ENCODE measurements at regions not wholly inside any gene's neighbourhood (a gene's known extent, or its start where the extent isn't known, plus 50 kb on each side); places are given as distances from the start of the nearest gene placed in this dataset.

DNA sequence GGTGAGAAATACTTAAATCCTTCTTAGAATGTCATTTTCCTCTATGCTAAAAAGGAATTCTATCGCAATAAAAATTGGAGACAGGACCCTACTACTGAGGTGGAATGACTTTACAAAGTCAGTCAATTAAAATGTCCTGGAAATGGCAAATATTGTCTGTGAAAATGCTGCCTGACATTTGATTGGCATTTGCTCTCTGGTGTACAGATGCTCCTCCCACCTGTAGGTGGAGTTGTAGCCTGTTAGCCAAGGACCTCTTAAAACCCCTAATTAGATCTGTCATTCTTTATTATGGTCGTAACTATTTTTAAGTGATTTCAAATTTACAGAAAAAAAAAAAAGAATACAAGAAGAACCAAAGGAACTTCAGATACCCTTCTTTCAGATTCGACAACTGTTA, 393.1 kb upstream of the KLHL29 start:
- intact Hi-C loops (cut with micrococcal nuclease): no loop called here
- TF ChIP-seq SP1 (IDR thresholded peaks at IDR 0.05; ENCODE audit: low read depth) (no peak), ZFX (IDR thresholded peaks at IDR 0.05) (no peak), EGR1 (IDR thresholded peaks at IDR 0.05; ENCODE audit: low read depth) (no peak), YY1 (IDR thresholded peaks at IDR 0.05; ENCODE audit: extremely low read depth, insufficient replicate concordance, low read depth, low read length) (no peak), JUND (IDR thresholded peaks at IDR 0.05) (no peak), FOSL1 (IDR thresholded peaks at IDR 0.05; ENCODE audit: low read depth) (no peak), RAD21 (IDR thresholded peaks at IDR 0.05; ENCODE audit: low read depth) (no peak)
- TF ChIP-seq, protein P1, sequence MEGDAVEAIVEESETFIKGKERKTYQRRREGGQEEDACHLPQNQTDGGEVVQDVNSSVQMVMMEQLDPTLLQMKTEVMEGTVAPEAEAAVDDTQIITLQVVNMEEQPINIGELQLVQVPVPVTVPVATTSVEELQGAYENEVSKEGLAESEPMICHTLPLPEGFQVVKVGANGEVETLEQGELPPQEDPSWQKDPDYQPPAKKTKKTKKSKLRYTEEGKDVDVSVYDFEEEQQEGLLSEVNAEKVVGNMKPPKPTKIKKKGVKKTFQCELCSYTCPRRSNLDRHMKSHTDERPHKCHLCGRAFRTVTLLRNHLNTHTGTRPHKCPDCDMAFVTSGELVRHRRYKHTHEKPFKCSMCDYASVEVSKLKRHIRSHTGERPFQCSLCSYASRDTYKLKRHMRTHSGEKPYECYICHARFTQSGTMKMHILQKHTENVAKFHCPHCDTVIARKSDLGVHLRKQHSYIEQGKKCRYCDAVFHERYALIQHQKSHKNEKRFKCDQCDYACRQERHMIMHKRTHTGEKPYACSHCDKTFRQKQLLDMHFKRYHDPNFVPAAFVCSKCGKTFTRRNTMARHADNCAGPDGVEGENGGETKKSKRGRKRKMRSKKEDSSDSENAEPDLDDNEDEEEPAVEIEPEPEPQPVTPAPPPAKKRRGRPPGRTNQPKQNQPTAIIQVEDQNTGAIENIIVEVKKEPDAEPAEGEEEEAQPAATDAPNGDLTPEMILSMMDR (IDR thresholded peaks at IDR 0.05 in 2 of 3, conservative IDR thresholded peaks at IDR 0.05 in 1 of 3; ENCODE audit: borderline replicate concordance in 1 of 3, insufficient read depth in 1 of 3, low read depth in 2 of 3, low read length in 2 of 3): no peak

DNA sequence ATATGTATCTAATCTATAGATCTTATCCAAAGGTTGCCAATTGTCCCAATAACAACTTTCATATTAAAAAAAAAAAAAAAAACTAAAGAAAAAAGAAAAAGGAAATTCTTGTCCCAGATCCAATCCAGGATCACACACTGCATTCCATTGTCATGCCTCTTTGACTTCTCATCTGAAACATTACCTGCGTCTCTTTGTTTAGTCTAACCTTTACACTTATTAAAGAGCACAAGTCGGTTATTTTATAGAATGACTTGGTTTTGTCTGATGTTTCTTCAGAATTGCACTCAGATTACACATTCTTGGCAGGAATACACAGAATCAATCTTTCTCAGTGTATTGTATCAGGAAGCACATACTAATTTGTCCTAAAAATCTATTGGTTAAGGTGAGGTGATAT, 392.5 kb upstream of the KLHL29 start:
- H3K9me2 ChIP-seq (ENCODE audit: insufficient read depth): no peaks in the 10 kb centered on the region
- no peaks in the 10 kb centered on the region for H3K27me3 ChIP-seq (ENCODE audit: insufficient read depth, low read length)
- no peak for ATAC-seq
- TF ChIP-seq POLR2AphosphoS5 (IDR thresholded peaks at IDR 0.05; ENCODE audit: low read depth, low read length): no peak
- TF ChIP-seq YY1 (IDR thresholded peaks at IDR 0.05; ENCODE audit: extremely low read depth, insufficient replicate concordance, low read depth, low read length): no peak
- no peak for TF ChIP-seq CEBPB (IDR thresholded peaks at IDR 0.05; ENCODE audit: low read depth)
- no peak for TF ChIP-seq FOSL1 (IDR thresholded peaks at IDR 0.05; ENCODE audit: low read depth)
- no peak for TF ChIP-seq SIN3A (IDR thresholded peaks at IDR 0.05; ENCODE audit: low read depth)
- TF ChIP-seq ZFX (IDR thresholded peaks at IDR 0.05): no peak
- no peak for TF ChIP-seq RAD21 (IDR thresholded peaks at IDR 0.05; ENCODE audit: low read depth)
- TF ChIP-seq, protein P2, sequence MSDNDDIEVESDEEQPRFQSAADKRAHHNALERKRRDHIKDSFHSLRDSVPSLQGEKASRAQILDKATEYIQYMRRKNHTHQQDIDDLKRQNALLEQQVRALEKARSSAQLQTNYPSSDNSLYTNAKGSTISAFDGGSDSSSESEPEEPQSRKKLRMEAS (IDR thresholded peaks at IDR 0.05): no peak
- no peak for TF ChIP-seq SRF (IDR thresholded peaks at IDR 0.05; ENCODE audit: low read depth)
- no peak for TF ChIP-seq EZH2 (IDR thresholded peaks at IDR 0.05)
- TF ChIP-seq EGR1 (IDR thresholded peaks at IDR 0.05; ENCODE audit: low read depth): no peak
- no peak for TF ChIP-seq CBX3 (IDR thresholded peaks at IDR 0.05; ENCODE audit: low read depth)
- TF ChIP-seq, protein P3, sequence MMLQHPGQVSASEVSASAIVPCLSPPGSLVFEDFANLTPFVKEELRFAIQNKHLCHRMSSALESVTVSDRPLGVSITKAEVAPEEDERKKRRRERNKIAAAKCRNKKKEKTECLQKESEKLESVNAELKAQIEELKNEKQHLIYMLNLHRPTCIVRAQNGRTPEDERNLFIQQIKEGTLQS (IDR thresholded peaks at IDR 0.05): no peak
- intact Hi-C loops (cut with micrococcal nuclease): no loop called here
- RAD21 ChIA-PET (ENCODE audit: low non-redundant PET in 1 of 2, low total read pairs in 2 of 2, uncharacterized antibody in 2 of 2, unreplicated experiment in 2 of 2): no interaction called here
- H3K27ac ChIP-seq (ENCODE audit: low read depth, low read length): no peak overlapping the region
- H3K9me3 ChIP-seq (ENCODE audit: control insufficient read depth in 1 of 2, insufficient read depth in 1 of 2, low read depth in 1 of 2, low read length in 2 of 2): no peaks in the 10 kb centered on the region
- CTCF ChIA-PET: no interaction called here
- no peak overlapping the region for H3K4me2 ChIP-seq (ENCODE audit: low read length)
- no peak for DNase-seq (ENCODE audit: low read depth, low spot score)
- BruUV-seq (replicated peaks): no TSS peak
- H3K9ac ChIP-seq (ENCODE audit: low read length): no peak overlapping the region
- no peak overlapping the region for H2AFZ ChIP-seq (ENCODE audit: low read depth, low read length, poor library complexity, severe bottlenecking)
- H3K36me3 ChIP-seq (ENCODE audit: control insufficient read depth in 1 of 2, insufficient read depth in 2 of 2, low read length in 2 of 2): no peaks in the 10 kb centered on the region
- H4K20me1 ChIP-seq (ENCODE audit: insufficient read depth): no peaks in the 10 kb centered on the region
- H3K79me2 ChIP-seq (ENCODE audit: insufficient read depth, low read length): no peaks in the 10 kb centered on the region
- no peaks in the 10 kb centered on the region for H3K4me1 ChIP-seq (ENCODE audit: control insufficient read depth in 1 of 2, insufficient read depth in 2 of 2, low read length in 2 of 2)
- H3K4me3 ChIP-seq (replicated peaks in 1 of 2; ENCODE audit: low read depth in 1 of 2, low read length in 2 of 2): no peak overlapping the region
- POLR2A ChIA-PET: no interaction called here

More for the DNA sequence above, 393.1 kb upstream of the KLHL29 start:
- Histone ChIP-seq H3K4me2 (ENCODE audit: low read length) (no peak overlapping the region), H3K79me2 (ENCODE audit: insufficient read depth, low read length) (no peaks in the 10 kb centered on the region), H3K4me3 (replicated peaks in 1 of 2; ENCODE audit: low read depth in 1 of 2, low read length in 2 of 2) (no peak overlapping the region), H3K9me2 (ENCODE audit: insufficient read depth) (no peaks in the 10 kb centered on the region), H3K27ac (ENCODE audit: low read depth, low read length) (no peak overlapping the region), H4K20me1 (ENCODE audit: insufficient read depth) (no peaks in the 10 kb centered on the region), H2AFZ (ENCODE audit: low read depth, low read length, poor library complexity, severe bottlenecking) (no peak overlapping the region), H3K9ac (ENCODE audit: low read length) (no peak overlapping the region), H3K36me3 (ENCODE audit: control insufficient read depth in 1 of 2, insufficient read depth in 2 of 2, low read length in 2 of 2) (no peaks in the 10 kb centered on the region), H3K4me1 (ENCODE audit: control insufficient read depth in 1 of 2, insufficient read depth in 2 of 2, low read length in 2 of 2) (no peaks in the 10 kb centered on the region), H3K27me3 (ENCODE audit: insufficient read depth, low read length) (no peaks in the 10 kb centered on the region), H3K9me3 (ENCODE audit: control insufficient read depth in 1 of 2, insufficient read depth in 1 of 2, low read depth in 1 of 2, low read length in 2 of 2) (no peaks in the 10 kb centered on the region)
- RAD21 ChIA-PET (ENCODE audit: low non-redundant PET in 1 of 2, low total read pairs in 2 of 2, uncharacterized antibody in 2 of 2, unreplicated experiment in 2 of 2): no interaction called here
- BruUV-seq (replicated peaks): no TSS peak
- DNase-seq (ENCODE audit: low read depth, low spot score) (no peak), ATAC-seq (no peak)
- CTCF ChIA-PET: no interaction called here
- POLR2A ChIA-PET: no interaction called here
